PC-9 (cell line): ENCODE measurements at regions not wholly inside any gene's neighbourhood (a gene's known extent, or its start where the extent isn't known, plus 50 kb on each side); places are given as distances from the start of the nearest gene placed in this dataset.

Experiments used
- CTCF ChIP-seq: fragments of 200-600 bp; sonication (generic); conservative IDR thresholded peaks from 2 replicates; pipeline ENCODE4 v1.6.1; 2017; ENCODE audit warnings: mixed run types, antibody characterized with exemption, mild to moderate bottlenecking, moderate library complexity
- EZH2 ChIP-seq: fragments of 200-600 bp; sonication (generic); IDR thresholded peaks from 2 replicates; pipeline ENCODE4 v1.8.0; 2017; ENCODE audit warnings: antibody characterized with exemption, low read depth

DNA sequence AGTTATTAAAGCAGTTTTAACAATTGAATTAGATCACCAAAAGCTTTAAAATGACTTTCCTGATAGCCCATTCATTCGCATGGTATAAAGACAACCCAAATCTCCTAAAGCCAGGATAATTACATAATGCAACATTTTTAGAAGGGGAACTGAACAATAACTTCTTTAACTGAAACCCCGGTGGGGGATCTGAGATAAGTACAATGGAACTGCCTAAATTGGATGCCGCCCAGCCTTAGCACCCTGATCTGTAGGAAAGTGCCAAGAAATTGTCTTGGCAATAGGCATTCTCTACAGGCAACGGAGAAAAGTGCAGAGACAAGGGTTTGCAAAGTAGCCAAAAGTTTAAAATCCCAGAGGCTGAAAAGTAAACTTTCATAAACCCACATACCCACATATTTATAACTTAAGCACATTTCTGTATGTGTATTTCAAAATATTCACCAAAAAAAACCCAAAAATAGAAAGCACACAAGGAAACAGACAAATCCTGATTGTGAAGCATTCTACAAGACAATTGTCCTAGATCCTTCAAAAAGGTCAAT is 98.8 kb upstream of the BEND6 start:
- no peak for TF ChIP-seq CTCF
- TF ChIP-seq EZH2, result no peak
